ENCODE measurements at regions not wholly inside any gene's neighbourhood (a gene's known extent, or its start where the extent isn't known, plus 50 kb on each side); places are given as distances from the start of the nearest gene placed in this dataset.
"Not testable (repeated sequence)": the region's sequence is repeated elsewhere in the genome, so short reads cannot be mapped to it uniquely, and the experiment has no call there.

- not testable (repeated sequence) for TF ChIP-seq CTCF, POLR2A (IDR thresholded peaks at IDR 0.05)
Measured at GRCh38 chr14:24696280-24696920, 62.4 kb upstream of the GZMB start.
